ENCODE measurements at regions not wholly inside any gene's neighbourhood (a gene's known extent, or its start where the extent isn't known, plus 50 kb on each side); places are given as distances from the start of the nearest gene placed in this dataset.

DNA sequence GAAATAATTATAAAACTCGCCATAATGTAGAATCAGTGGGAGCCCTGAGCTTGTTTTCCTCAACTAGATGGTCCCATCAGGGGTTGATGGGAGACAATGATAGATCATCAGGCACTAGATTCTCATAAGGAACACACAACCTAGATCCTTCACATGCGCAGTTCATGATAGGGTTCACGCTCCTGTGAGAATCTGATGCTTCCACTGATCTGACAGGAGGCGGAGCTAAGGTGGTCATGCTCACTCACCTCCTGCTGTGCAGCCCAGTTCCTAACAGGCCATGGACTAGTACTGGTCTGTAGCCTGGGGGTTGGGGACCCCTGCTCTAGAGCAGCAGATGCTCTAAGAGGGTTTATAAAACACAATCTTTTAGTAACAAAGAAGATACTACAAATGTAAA lies 183.6 kb downstream of the ANXA2 start:
- TF ChIP-seq, protein P1, sequence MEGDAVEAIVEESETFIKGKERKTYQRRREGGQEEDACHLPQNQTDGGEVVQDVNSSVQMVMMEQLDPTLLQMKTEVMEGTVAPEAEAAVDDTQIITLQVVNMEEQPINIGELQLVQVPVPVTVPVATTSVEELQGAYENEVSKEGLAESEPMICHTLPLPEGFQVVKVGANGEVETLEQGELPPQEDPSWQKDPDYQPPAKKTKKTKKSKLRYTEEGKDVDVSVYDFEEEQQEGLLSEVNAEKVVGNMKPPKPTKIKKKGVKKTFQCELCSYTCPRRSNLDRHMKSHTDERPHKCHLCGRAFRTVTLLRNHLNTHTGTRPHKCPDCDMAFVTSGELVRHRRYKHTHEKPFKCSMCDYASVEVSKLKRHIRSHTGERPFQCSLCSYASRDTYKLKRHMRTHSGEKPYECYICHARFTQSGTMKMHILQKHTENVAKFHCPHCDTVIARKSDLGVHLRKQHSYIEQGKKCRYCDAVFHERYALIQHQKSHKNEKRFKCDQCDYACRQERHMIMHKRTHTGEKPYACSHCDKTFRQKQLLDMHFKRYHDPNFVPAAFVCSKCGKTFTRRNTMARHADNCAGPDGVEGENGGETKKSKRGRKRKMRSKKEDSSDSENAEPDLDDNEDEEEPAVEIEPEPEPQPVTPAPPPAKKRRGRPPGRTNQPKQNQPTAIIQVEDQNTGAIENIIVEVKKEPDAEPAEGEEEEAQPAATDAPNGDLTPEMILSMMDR (IDR thresholded peaks at IDR 0.05; ENCODE audit: control insufficient read depth, extremely low read depth, insufficient read depth) = no peak
- no peak for DNase-seq (ENCODE audit: low read depth)
- H3K4me3 ChIP-seq (ENCODE audit: low read depth, low read length) = no peak overlapping the region

- TF ChIP-seq, protein P1 (IDR thresholded peaks at IDR 0.05; ENCODE audit: control insufficient read depth, extremely low read depth, insufficient read depth) = no peak
- DNase-seq (ENCODE audit: low read depth) = no peak
- H3K4me3 ChIP-seq (ENCODE audit: low read depth, low read length) = no peak overlapping the region
Observed at GRCh38 chr15:60215225-60215963, 182.4 kb downstream of the ANXA2 start.

DNA sequence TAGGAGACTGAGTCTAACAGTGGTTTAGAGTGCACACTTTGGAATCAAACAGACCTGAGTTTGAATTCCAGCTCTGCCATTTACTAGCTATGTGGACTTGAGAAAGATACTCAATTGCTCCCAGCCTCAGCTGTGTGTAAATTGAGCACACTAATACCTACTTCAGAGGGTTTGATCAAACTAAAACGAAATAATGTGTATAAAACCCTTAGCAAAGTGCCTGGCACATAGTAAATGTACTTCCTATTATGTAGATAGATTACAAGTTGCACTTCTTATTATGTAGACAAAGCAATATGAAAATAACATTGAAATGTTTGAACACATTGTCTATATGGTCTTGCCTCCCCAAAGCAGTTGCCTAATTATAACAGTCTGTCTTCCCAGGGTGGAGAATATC lies 180.6 kb downstream of the ANXA2 start:
- no peak for DNase-seq (ENCODE audit: low read depth)
- TF ChIP-seq, protein P1 (IDR thresholded peaks at IDR 0.05; ENCODE audit: control insufficient read depth, extremely low read depth, insufficient read depth) = no peak
- no peak overlapping the region for H3K4me3 ChIP-seq (ENCODE audit: low read depth, low read length)

DNA sequence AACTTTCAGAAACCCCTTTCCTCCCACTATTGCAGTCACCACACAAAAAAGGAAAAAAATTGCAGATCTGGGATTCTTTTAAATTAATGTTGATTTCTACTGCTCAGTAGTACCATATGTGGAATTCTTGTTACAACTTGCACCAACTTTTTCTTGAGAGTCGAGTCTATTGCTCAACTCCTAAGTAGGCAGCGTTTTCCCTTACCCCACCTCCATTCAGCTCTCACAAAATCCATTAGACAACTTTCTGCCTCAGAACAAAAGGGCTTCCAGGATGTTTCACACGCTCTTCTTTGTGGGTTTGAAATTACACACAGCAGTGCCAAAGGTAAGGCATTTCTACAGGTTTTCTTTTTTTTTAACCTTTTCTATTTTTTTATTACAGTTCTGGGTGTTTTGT lies 179.5 kb downstream of the ANXA2 start:
- TF ChIP-seq, protein P1 (IDR thresholded peaks at IDR 0.05; ENCODE audit: control insufficient read depth, extremely low read depth, insufficient read depth) = no peak
- DNase-seq (ENCODE audit: low read depth) = no peak

GRCh38 chr15:60219866-60220265 lies 177.9 kb downstream of the ANXA2 start:
- no peak overlapping the region for H3K4me3 ChIP-seq (ENCODE audit: low read depth, low read length)
- DNase-seq (ENCODE audit: low read depth) = no peak
- TF ChIP-seq, protein P1 (IDR thresholded peaks at IDR 0.05; ENCODE audit: control insufficient read depth, extremely low read depth, insufficient read depth) = no peak

More for the DNA sequence above, 179.5 kb downstream of the ANXA2 start:
- no peak overlapping the region for H3K4me3 ChIP-seq (ENCODE audit: low read depth, low read length)

GRCh38 chr15:60221356-60221755 lies 176.4 kb downstream of the ANXA2 start:
- H3K4me3 ChIP-seq (ENCODE audit: low read depth, low read length) = no peak overlapping the region
- TF ChIP-seq, protein P1 (IDR thresholded peaks at IDR 0.05; ENCODE audit: control insufficient read depth, extremely low read depth, insufficient read depth) = no peak
- DNase-seq (ENCODE audit: low read depth) = no peak

DNA sequence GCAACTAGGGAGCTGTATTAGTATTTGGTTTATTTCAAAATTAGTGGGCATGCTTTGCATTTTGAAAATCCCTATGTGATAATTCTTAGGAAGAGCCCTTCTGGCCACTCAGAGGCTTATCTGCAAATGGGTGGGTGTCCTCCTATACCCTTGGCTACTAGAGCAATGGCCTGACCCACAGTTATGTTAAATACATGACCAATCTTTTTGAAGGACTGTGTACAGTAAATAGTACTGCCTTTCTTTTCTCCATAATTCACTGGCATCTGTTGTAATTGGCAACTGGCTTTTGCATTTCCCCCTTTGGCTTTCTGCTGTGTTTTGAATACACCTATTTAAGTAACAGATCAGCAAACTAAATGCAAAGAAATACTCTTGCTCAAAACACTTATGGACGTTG lies 175.4 kb downstream of the ANXA2 start:
- no peak for DNase-seq (ENCODE audit: low read depth)
- H3K4me3 ChIP-seq (ENCODE audit: low read depth, low read length) = no peak overlapping the region
- TF ChIP-seq, protein P1 (IDR thresholded peaks at IDR 0.05; ENCODE audit: control insufficient read depth, extremely low read depth, insufficient read depth) = no peak

Measured in LNCaP clone FGC (cell line).